NCI-H524 (cell line): ENCODE measurements at regions not wholly inside any gene's neighbourhood (a gene's known extent, or its start where the extent isn't known, plus 50 kb on each side); places are given as distances from the start of the nearest gene placed in this dataset.

Experiments used
- DNase-seq, 2 experiments: peaks; one replicate each; lab custom pipeline; 2025; lab: John Stamatoyannopoulos, UW

GRCh38 chr20:20881808-20882207 lies 169.4 kb upstream of the RALGAPA2 start:
- no peak for DNase-seq

DNA sequence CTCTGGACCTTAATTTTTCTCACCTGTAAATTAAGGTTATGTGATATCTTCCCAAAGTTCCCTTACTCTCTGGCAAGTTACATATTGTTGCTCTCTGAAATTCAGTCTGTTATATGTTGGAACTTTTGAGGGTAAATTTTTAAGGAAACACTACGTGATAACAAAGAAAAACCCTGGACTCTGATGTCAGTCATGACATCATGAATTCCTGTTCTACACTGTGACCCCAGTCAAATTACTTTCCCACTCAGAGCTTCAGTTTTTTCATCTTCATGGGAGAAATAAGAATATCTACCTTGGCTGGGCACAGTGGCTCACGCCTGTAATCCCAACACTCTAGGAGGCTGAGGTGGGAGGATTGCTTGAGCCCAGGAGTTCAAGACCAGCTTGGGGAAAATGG lies 164.6 kb upstream of the RALGAPA2 start:
- no peak for DNase-seq

- no peak for DNase-seq
These were observed 163.3 kb upstream of the RALGAPA2 start for GRCh38 chr20:20875716-20876115.

- DNase-seq, result no peak
These were observed 160.0 kb upstream of the RALGAPA2 start for GRCh38 chr20:20872428-20872827.

DNA sequence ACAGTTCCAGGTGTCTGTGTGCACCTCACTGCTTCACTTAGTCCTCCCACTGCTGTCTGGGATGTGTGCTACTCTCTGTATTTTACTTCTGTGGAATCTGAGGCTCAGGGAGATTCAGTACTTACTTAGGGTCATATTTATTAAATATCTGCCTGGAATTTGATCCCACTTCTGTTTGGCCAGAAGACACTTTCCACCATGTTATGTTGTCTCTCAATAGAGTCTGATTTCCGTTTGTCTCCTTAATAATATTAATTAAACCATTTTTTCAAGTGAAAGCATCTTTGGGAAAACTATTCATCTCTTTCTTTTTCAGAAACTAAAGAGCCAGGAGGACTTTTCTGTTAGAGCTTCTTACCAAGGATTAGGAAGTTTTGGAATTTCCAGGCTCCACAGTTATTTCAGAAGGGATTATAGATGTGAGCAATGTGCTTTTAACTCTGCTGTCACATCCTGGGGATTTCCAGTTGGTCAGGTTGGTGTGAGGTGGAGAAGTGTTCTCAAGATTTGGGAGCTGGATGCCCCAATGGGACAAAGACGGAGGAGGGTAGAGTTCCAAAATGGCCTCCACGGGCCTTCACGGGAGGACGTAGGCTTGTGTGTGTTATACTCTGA lies 156.8 kb upstream of the RALGAPA2 start:
- no peak for DNase-seq

GRCh38 chr20:20864351-20865096 lies 152.1 kb upstream of the RALGAPA2 start:
- DNase-seq, result peak; percentile 62 to 82

DNA sequence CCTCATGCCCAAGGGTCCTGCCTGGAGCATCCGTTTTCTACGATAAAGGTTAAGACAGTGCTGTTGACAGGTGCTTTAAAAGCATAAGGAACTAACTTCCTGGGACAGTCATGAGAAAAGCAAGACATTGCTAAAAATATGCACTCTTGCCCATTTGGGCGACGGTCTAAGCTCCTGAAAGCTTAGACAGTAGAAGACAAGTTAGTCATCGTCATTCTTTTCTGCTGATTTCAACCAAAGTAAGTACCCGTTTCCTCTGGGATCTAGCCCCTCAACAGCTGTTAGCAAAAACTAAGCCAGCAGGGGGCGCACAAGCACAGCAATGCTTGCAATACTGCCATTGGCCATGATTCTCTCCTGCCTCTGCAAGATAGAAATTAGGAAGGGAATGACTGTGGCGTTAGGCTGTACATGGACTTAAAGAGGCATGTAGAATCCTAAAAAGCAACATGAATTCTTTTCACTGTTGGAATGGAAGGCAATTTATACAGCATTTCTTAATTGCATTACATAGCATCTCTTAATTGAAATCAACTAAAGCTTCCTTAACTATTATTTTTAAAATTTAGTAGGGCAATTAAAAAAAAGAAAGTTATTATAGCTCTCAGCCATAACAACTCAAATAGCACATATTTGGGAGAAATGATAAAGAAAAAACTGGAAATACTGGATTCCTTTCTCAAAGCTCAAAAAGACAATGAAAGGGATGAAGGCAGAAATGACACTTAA lies 147.8 kb upstream of the RALGAPA2 start:
- DNase-seq, result peak; percentile 83 to 92

DNA sequence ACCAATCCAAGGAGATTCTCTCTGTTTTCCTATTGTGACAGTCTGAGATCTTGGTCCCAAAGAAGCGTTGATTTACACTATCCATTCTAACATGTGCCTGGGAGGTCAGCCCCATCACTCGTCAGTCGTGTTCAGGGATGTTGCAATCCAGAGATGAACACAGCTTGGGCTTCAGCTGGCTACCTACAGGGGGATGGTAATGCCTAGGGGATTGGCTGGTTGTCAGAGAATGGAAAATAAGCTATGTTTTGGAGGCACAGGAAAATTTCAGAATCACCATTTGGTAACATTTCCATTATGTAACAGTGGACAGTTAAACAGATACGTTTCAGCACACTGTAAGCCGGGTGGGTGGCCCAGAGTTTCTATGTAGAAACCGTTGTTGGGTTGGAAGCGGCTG lies 147.1 kb upstream of the RALGAPA2 start:
- DNase-seq, result no peak

DNA sequence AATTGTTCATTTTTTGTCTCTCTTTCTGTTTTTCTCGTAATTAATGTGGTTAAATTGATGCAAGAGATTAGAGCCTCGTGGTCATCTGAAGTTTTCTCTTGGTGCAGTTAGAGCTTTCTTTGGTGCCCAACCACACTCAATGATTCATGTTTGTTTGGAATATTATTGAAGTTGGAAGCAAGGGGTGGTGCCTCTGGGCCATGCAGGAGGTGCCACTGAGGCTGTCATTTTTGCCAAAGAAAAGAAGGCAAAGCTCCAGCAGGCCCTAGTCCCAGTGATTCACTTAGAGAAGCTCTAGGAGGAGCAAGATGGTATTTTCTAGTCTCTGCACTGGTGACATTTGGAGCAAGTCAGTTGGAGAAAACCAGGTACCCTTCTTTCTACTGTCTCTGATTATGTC lies 144.5 kb upstream of the RALGAPA2 start:
- no peak for DNase-seq

DNA sequence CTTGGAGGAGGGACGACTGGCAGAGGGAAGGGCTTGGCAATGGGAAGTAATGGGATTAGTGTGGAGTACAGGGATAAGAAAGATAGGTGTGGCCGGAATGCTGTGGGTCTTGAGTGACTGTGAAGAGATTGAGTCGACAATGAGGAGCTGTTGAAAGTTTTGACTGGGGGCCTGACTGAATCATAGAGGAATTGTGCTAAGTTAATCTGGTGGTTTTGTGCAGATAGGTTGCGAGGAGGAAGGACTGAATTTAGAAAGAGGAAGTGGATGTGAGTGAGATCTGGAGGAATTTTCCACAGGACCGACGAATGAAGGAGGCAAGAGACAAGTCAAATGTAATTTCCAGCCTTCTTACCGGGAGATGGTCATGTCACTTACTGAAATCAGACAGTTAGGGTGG lies 143.9 kb upstream of the RALGAPA2 start:
- DNase-seq, result peak in 1 of 2 experiments; percentile 29

GRCh38 chr20:20851385-20851784 lies 138.9 kb upstream of the RALGAPA2 start:
- DNase-seq, result no peak

DNA sequence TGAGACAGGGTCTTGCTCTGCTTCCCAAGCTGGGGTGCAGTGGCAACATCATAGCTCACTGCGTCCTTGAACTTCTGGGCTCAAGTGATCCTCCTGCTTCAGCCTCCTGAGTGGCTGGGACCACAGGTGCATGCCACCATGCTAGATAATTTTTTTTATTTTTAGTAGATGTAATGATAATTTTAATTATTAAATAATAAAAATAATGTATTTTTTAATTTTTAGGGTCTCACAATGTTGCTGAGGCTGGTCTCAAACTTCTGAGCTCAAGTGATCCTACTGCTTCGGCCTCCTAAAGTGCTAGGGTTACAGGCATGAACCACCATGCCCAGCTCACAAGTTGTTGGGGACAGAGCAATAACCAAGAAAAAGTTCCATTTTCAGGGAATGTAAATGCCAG lies 138.0 kb upstream of the RALGAPA2 start:
- DNase-seq, result no peak

DNA sequence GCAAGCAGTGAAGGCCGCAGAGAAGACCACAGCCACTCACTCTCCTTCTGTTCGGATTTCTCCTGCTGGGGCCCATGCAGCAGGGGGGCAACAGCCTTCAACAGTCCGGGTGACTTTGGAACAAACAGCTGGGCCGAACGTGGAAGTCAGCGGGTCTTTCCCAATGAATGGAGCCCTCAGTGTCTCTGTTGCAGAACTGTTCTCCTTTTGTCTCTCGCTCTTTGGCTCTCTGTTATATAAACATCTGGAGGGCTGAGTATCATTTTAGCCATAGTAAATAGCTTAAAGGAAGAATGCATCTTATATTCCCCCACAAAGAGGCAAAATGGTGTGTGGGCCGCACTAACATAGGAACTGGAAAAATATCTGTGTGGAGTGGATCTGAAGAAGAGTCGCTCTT lies 136.7 kb upstream of the RALGAPA2 start:
- no peak for DNase-seq

DNA sequence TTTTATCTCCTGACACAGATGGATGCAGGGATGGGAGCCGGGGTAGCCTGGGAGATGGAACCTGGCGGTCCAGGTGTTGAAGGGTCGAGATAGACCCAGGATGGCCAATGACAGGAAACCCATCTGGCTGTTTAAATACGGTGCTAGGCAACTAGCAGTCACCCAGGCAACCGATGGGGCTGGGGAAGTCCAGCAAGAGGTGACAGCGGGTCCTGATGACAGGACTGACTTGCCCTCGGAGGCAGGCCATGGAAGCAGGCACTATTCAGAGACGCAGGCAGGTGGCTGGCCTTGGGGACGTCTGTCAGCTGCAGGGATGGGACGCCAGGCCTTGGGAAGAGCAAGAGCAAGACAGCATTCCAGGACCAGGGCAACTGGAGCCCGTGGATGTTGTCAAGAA lies 135.4 kb upstream of the RALGAPA2 start:
- DNase-seq, result peak; percentile 74 to 86

GRCh38 chr20:20843982-20844381 lies 131.5 kb upstream of the RALGAPA2 start:
- peak in 1 of 2 experiments; percentile 42 for DNase-seq

DNA sequence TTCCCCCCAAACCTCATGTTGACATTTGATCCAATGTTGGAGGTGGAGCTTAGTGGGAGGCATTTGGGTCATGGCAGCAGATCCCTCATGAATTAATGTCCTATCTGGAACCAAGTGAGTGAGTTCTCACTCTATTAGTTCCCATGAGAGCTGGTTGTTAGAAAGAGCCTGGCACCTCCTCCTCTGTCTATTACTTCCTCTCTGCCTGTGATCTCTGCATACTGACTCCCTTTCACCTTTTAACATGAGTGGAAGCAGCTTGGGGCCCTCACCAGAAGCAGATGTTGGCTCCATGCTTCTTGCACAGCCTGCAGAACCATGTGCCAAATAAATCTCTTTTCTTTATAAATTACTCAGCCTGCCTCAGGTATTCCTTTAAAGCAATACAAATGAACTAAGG lies 127.3 kb upstream of the RALGAPA2 start:
- DNase-seq, result peak in 1 of 2 experiments; percentile 26

DNA sequence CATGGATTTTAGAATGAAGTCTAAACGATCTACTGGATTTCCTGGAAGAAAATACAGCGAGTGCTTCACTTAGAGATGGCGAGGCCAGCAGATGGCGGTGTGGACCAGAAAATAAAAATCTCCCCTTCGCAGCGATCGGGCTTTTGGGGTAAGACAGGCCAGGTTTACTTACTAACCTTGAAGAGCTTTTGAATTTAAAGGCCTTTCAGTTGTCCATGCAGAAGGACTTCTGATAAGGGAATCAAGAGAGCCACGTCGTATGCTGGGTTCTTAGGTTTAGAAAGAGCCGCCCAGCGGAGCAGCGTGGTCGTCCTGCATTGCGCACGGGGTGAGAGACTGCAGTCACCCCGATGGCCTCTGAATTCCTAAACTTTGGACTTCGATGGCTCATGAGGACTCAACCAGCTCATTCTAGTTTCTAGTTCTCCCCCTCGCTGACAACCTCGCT lies 125.2 kb upstream of the RALGAPA2 start:
- peak; percentile 27 to 74 for DNase-seq

DNA sequence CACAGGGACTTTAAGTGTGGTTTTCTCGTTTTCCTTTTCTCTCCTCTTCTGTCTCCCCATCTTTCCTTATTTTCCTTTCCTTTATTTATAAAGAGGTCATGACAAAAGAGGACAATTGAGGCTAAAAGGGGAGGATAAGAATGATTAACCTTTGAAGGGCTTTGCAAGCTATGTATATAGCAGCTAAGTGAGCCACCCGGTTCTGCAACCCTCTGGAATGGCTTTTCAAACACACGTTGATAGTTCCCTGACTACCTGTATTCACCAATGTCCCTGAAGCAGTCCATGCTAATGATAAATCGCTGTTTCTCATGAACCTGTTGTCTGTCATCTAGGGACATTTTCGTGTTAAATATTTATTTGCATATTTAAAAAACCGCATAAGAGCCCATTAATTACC lies 124.4 kb upstream of the RALGAPA2 start:
- no peak for DNase-seq

DNA sequence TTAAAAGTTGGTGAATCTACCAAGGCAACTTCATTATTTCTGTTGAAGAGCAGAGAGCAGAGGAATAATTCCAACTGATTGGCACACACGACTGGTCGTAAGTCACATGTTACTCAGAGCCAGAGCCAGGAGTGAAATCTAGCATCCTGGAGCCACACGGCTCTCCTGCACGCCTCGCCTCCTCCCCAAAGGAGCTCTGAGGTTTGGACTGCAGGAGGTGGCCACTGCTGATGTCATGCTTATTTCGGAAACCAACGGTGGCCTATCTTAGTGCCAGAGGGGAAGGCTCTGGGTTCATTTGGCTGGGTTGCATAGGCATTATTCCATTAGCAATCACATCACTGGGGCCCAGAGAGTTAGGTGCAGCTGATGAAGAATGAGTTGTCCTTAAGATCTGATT lies 123.5 kb upstream of the RALGAPA2 start:
- DNase-seq, result no peak

GRCh38 chr20:20834008-20834407 lies 121.6 kb upstream of the RALGAPA2 start:
- DNase-seq, result no peak

GRCh38 chr20:20832715-20833114 lies 120.3 kb upstream of the RALGAPA2 start:
- DNase-seq, result no peak

DNA sequence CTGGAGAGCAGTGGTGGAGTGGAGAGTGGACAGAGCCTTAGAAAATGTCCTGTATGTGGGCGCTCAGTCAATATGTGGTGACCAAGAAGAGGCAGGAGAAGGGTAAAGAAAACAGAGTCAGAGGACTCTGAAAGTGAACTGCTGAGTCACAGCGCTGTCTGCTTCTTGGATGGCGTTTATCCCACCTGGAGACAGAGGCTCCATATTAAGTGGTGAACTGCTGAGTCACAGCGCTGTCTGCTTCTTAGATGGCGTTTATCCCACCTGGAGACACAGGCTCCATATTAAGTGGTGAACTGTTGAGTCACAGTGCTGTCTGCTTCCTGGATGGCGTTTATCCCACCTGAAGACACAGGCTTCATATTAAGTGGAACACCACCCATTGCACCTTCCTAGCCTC lies 119.3 kb upstream of the RALGAPA2 start:
- no peak for DNase-seq

GRCh38 chr20:20829681-20830080 lies 117.2 kb upstream of the RALGAPA2 start:
- DNase-seq, result no peak
